Esophagus squamous epithelium (tissue), 4 donors: ENCODE measurements at regions not wholly inside any gene's neighbourhood (a gene's known extent, or its start where the extent isn't known, plus 50 kb on each side); places are given as distances from the start of the nearest gene placed in this dataset.

Experiments used
- CTCF ChIP-seq, 6 experiments: fragments of 450-650 bp in 4 of 6; fragments of 200-600 bp in 2 of 6; sonication (generic) in 2 of 6; IDR thresholded peaks; one replicate each; pipeline ENCODE4 v1.5.1; 2016 to 2019; ENCODE audit warnings: antibody characterized with exemption in 6 of 6, mild to moderate bottlenecking in 4 of 6, moderate library complexity in 4 of 6
- POLR2A ChIP-seq, 4 donors: fragments of 450-650 bp; IDR thresholded peaks; one replicate each; pipeline ENCODE4 v1.6.1; 2017; ENCODE audit warnings: antibody characterized with exemption in 4 of 4, mild to moderate bottlenecking in 4 of 4, moderate library complexity in 3 of 4

GRCh38 chr1:234977875-234978396 is 150.7 kb downstream of the TOMM20 start:
- TF ChIP-seq CTCF (IDR thresholded peaks at IDR 0.05) (no peak), POLR2A (IDR thresholded peaks at IDR 0.05) (no peak)
